ENCODE measurements at regions not wholly inside any gene's neighbourhood (a gene's known extent, or its start where the extent isn't known, plus 50 kb on each side); places are given as distances from the start of the nearest gene placed in this dataset.

- Mint-ChIP-seq H3K4me1 (ENCODE audit: low read depth, unreplicated experiment) (no peaks in the 10 kb centered on the region), H3K9me3 (ENCODE audit: low read depth, unreplicated experiment) (no peaks in the 10 kb centered on the region), H3K4me3 (ENCODE audit: low read depth, unreplicated experiment) (no peak overlapping the region), H3K27ac (ENCODE audit: unreplicated experiment) (no peak overlapping the region), H3K36me3 (ENCODE audit: insufficient read depth, unreplicated experiment) (no peaks in the 10 kb centered on the region), H3K27me3 (ENCODE audit: unreplicated experiment) (no peaks in the 10 kb centered on the region)
- CTCF ChIA-PET = no interaction called here
- DNase-seq = no peak
- no peak for TF ChIP-seq CTCF (IDR thresholded peaks at IDR 0.05; ENCODE audit: unreplicated experiment)
- BruUV-seq (replicated peaks) = no TSS peak
- intact Hi-C loops (cut with micrococcal nuclease; ENCODE audit: unreplicated experiment) = no loop called here
Measured at GRCh38 chr15:36208868-36209582, 370.4 kb upstream of the CDIN1 start.

DNA sequence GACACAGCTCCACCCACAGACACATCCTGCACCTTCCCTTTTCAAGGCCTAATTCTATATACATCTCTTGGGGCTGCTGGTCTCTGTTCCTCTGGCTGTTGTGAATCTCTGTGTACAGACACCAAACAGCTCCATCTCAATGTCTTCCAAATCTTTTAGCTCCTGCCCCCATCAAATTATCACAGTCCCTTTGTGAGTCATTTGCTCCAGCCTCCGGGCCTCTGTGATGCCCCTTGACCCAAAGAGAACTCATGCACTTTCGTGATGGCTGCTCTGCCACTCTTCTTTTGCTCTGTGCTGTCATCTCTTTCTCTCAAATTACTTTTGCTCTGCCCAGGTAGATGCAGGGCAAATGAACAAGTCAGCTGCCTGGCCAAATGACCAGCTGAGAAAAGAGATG is 369.0 kb upstream of the CDIN1 start:
- Mint-ChIP-seq H3K27ac (ENCODE audit: unreplicated experiment) (no peak overlapping the region), H3K4me3 (ENCODE audit: low read depth, unreplicated experiment) (no peak overlapping the region), H3K27me3 (ENCODE audit: unreplicated experiment) (no peaks in the 10 kb centered on the region)

GRCh38 chr15:36218322-36218721 is 361.1 kb upstream of the CDIN1 start:
- Mint-ChIP-seq H3K27me3 (ENCODE audit: unreplicated experiment) (no peaks in the 10 kb centered on the region), H3K27ac (ENCODE audit: unreplicated experiment) (no peak overlapping the region), H3K4me3 (ENCODE audit: low read depth, unreplicated experiment) (no peak overlapping the region), H3K36me3 (ENCODE audit: insufficient read depth, unreplicated experiment) (no peaks in the 10 kb centered on the region), H3K4me1 (ENCODE audit: low read depth, unreplicated experiment) (no peaks in the 10 kb centered on the region), H3K9me3 (ENCODE audit: low read depth, unreplicated experiment) (no peaks in the 10 kb centered on the region)
- no TSS peak for BruUV-seq (replicated peaks)
- CTCF ChIA-PET = no interaction called here
- intact Hi-C loops (cut with micrococcal nuclease; ENCODE audit: unreplicated experiment) = no loop called here
- TF ChIP-seq CTCF (IDR thresholded peaks at IDR 0.05; ENCODE audit: unreplicated experiment) = no peak
- DNase-seq = no peak

More for the DNA sequence above, 369.0 kb upstream of the CDIN1 start:
- no peaks in the 10 kb centered on the region for H3K9me3 Mint-ChIP-seq (ENCODE audit: low read depth, unreplicated experiment)
- DNase-seq = no peak
- CTCF ChIA-PET = no interaction called here
- intact Hi-C loops (cut with micrococcal nuclease; ENCODE audit: unreplicated experiment) = no loop called here
- H3K36me3 Mint-ChIP-seq (ENCODE audit: insufficient read depth, unreplicated experiment) = no peaks in the 10 kb centered on the region
- no peaks in the 10 kb centered on the region for H3K4me1 Mint-ChIP-seq (ENCODE audit: low read depth, unreplicated experiment)
- no TSS peak for BruUV-seq (replicated peaks)
- TF ChIP-seq CTCF (IDR thresholded peaks at IDR 0.05; ENCODE audit: unreplicated experiment) = no peak

GRCh38 chr15:36218991-36219390 is 360.4 kb upstream of the CDIN1 start:
- DNase-seq = no peak
- Mint-ChIP-seq H3K4me3 (ENCODE audit: low read depth, unreplicated experiment) (no peak overlapping the region), H3K27ac (ENCODE audit: unreplicated experiment) (no peak overlapping the region), H3K9me3 (ENCODE audit: low read depth, unreplicated experiment) (no peaks in the 10 kb centered on the region), H3K36me3 (ENCODE audit: insufficient read depth, unreplicated experiment) (no peaks in the 10 kb centered on the region), H3K4me1 (ENCODE audit: low read depth, unreplicated experiment) (no peaks in the 10 kb centered on the region), H3K27me3 (ENCODE audit: unreplicated experiment) (no peaks in the 10 kb centered on the region)
- no peak for TF ChIP-seq CTCF (IDR thresholded peaks at IDR 0.05; ENCODE audit: unreplicated experiment)
- no TSS peak for BruUV-seq (replicated peaks)
- CTCF ChIA-PET = no interaction called here
- intact Hi-C loops (cut with micrococcal nuclease; ENCODE audit: unreplicated experiment) = no loop called here

Data from Calu3 (cell line).